ENCODE measurements at regions not wholly inside any gene's neighbourhood (a gene's known extent, or its start where the extent isn't known, plus 50 kb on each side); places are given as distances from the start of the nearest gene placed in this dataset.

GRCh38 chr2:216915557-216916150 lies 55.8 kb upstream of the TNP1 start:
- H3K36me3 Mint-ChIP-seq (ENCODE audit: low read depth), result no peaks in the 10 kb centered on the region
- intact Hi-C loops (cut with micrococcal nuclease), result no loop called here
- TF ChIP-seq, protein P1, sequence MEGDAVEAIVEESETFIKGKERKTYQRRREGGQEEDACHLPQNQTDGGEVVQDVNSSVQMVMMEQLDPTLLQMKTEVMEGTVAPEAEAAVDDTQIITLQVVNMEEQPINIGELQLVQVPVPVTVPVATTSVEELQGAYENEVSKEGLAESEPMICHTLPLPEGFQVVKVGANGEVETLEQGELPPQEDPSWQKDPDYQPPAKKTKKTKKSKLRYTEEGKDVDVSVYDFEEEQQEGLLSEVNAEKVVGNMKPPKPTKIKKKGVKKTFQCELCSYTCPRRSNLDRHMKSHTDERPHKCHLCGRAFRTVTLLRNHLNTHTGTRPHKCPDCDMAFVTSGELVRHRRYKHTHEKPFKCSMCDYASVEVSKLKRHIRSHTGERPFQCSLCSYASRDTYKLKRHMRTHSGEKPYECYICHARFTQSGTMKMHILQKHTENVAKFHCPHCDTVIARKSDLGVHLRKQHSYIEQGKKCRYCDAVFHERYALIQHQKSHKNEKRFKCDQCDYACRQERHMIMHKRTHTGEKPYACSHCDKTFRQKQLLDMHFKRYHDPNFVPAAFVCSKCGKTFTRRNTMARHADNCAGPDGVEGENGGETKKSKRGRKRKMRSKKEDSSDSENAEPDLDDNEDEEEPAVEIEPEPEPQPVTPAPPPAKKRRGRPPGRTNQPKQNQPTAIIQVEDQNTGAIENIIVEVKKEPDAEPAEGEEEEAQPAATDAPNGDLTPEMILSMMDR (IDR thresholded peaks at IDR 0.05), result no peak
- ChIA-PET POLR2A (no interaction called here), CTCF (no interaction called here)
- no peak overlapping the region for H3K27ac Mint-ChIP-seq
- no peaks in the 10 kb centered on the region for H3K4me1 Mint-ChIP-seq
- peaks cover 6% of the 10 kb centered on the region for H3K27me3 Mint-ChIP-seq
- no peak for ATAC-seq (ENCODE audit: low read depth)
- DNase-seq, result no peak
- no peak overlapping the region for H3K4me3 Mint-ChIP-seq
- no peaks in the 10 kb centered on the region for H3K9me3 Mint-ChIP-seq

DNA sequence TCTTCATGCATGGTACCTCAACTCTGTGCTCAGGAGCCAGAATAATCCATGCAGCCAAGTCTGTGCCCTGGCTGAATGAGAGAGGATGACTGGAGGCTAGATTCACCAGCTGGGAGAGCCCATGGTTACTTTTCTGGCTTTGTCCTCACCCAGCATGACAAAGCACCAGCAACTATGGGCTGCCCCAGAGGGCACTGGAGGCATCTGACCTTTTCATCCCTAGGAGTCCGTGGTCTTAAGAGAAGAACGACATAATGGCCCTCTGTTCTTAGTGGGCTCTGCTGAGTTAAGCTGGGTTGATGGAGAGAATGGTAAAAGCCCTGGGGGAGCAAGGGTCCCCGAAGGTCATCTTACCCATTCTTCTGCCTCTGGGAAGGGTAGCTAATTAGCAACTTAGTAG lies 54.6 kb upstream of the TNP1 start:
- no peak overlapping the region for H3K27ac Mint-ChIP-seq

GRCh38 chr2:216911886-216912285 lies 52.0 kb upstream of the TNP1 start:
- Mint-ChIP-seq H3K27ac (no peak overlapping the region), H3K27me3 (peaks cover 4% of the 10 kb centered on the region), H3K4me3 (no peak overlapping the region), H3K9me3 (no peaks in the 10 kb centered on the region), H3K4me1 (no peaks in the 10 kb centered on the region), H3K36me3 (ENCODE audit: low read depth) (no peaks in the 10 kb centered on the region)
- ATAC-seq (ENCODE audit: low read depth) (no peak), DNase-seq (no peak)
- TF ChIP-seq, protein P1 (IDR thresholded peaks at IDR 0.05), result no peak
- ChIA-PET CTCF (no interaction called here), POLR2A (no interaction called here)
- intact Hi-C loops (cut with micrococcal nuclease), result no loop called here

More for the DNA sequence above, 54.6 kb upstream of the TNP1 start:
- Mint-ChIP-seq H3K27me3 (peaks cover 6% of the 10 kb centered on the region), H3K9me3 (no peaks in the 10 kb centered on the region), H3K36me3 (ENCODE audit: low read depth) (no peaks in the 10 kb centered on the region), H3K4me1 (no peaks in the 10 kb centered on the region), H3K4me3 (no peak overlapping the region)
- ATAC-seq (ENCODE audit: low read depth) (no peak), DNase-seq (no peak)
- CTCF ChIA-PET, result no interaction called here
- POLR2A ChIA-PET, result no interaction called here
- TF ChIP-seq, protein P1 (IDR thresholded peaks at IDR 0.05), result no peak
- intact Hi-C loops (cut with micrococcal nuclease), result no loop called here

DNA sequence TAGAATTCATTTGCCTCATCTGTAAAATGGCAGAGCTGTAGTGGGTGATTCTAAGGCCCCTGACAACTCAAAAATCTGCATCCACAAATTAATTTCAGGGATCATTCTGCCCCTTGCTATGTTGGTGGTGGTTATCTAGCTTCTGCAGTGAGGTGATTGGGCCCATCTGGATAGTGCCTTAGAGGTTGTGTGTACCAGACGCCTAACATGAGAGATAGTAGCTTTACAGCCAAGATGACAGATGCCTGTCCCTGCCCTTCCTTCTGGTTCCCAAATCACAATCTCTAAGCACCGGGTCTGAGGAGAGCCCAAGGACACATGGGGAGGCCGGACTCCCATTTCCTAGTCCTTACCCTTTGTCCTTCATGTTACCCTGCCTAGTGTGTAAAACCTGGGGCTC lies 51.1 kb upstream of the TNP1 start:
- TF ChIP-seq, protein P1 (IDR thresholded peaks at IDR 0.05), result no peak
- ChIA-PET POLR2A (no interaction called here), CTCF (no interaction called here)
- DNase-seq (no peak), ATAC-seq (ENCODE audit: low read depth) (no peak)
- intact Hi-C loops (cut with micrococcal nuclease), result no loop called here
- Mint-ChIP-seq H3K36me3 (ENCODE audit: low read depth) (no peaks in the 10 kb centered on the region), H3K27me3 (peaks cover 4% of the 10 kb centered on the region), H3K27ac (no peak overlapping the region), H3K9me3 (no peaks in the 10 kb centered on the region), H3K4me1 (no peaks in the 10 kb centered on the region), H3K4me3 (no peak overlapping the region)

DNA sequence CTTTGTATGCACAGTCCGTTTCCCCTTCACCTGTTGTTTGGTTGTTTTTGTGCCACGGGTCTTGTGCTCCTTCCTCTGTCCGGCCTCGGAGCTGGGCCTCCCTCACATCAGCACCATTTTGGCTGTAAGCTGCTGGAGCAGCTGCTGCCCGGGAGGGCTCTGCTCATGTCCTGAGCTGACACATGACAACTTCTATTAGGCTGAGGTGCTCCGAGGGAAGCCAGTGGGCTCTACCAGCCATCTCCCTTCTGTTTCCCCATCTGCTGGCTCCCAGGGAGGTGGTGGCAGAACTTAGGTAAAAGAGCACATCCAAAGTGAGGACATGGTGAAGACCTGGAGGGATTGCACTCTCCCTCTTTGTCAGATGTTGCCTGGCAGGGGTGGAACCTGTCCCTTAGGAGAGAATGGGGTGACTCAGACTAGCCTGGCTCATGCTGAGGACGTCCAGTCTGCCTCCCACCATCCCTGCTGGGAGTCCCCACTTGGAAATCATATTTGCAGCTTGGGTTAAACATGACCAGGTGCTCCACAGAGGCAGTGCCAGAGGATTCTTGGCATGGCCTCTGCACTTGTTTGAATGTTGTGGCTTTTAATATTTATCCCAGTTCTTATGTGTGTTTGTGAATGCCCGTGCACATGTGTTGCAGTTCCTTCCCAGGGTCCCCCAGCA lies 49.8 kb upstream of the TNP1 start:
- intact Hi-C loops (cut with micrococcal nuclease), result no loop called here
- H3K27ac Mint-ChIP-seq, result no peak overlapping the region
- no peaks in the 10 kb centered on the region for H3K4me1 Mint-ChIP-seq
- ChIA-PET CTCF (no interaction called here), POLR2A (no interaction called here)
- ATAC-seq (ENCODE audit: low read depth) (no peak), DNase-seq (no peak)
- no peaks in the 10 kb centered on the region for H3K36me3 Mint-ChIP-seq (ENCODE audit: low read depth)
- TF ChIP-seq, protein P1 (IDR thresholded peaks at IDR 0.05), result no peak
- H3K4me3 Mint-ChIP-seq, result no peak overlapping the region
- peaks cover 2% of the 10 kb centered on the region for H3K27me3 Mint-ChIP-seq
- no peaks in the 10 kb centered on the region for H3K9me3 Mint-ChIP-seq

All from activated B cell treated with CpG ODN at 0.5 μM for 24 hours (primary cell).